ENCODE measurements at regions not wholly inside any gene's neighbourhood (a gene's known extent, or its start where the extent isn't known, plus 50 kb on each side); places are given as distances from the start of the nearest gene placed in this dataset.
A peak's percentile ranks its signal among the peaks of the same experiment; 100 is the strongest.

- intact Hi-C loops (cut with micrococcal nuclease; ENCODE audit: unreplicated experiment) = no loop called here
- ChIA-PET POLR2A (ENCODE audit: low non-redundant PET) (no interaction called here), CTCF (interaction anchor here (0.6 to 1.1 kb wide), 3 partner anchors 10 to 256 kb away, joined by 3 to 4 read pairs (median 3); no protein-coding TSS in a partner anchor)
- Histone ChIP-seq H3K36me3 (ENCODE audit: insufficient read depth, low read length, poor library complexity, severe bottlenecking) (no peaks in the 10 kb centered on the region), H3K27me3 (replicated peaks; ENCODE audit: insufficient read depth, low read depth, low read length, poor library complexity) (peaks cover 7% of the 10 kb centered on the region), H3K9me3 (ENCODE audit: low read depth, low read length, poor library complexity, severe bottlenecking) (no peaks in the 10 kb centered on the region), H3K4me3 (ENCODE audit: low read depth, low read length, poor library complexity, severe bottlenecking) (no peak overlapping the region), H3K4me1 (ENCODE audit: insufficient read depth, low read length, poor library complexity, severe bottlenecking) (no peaks in the 10 kb centered on the region), H3K27ac (ENCODE audit: low read depth, low read length, poor library complexity, severe bottlenecking) (no peak overlapping the region)
- BruUV-seq (replicated peaks) = no TSS peak
- TF ChIP-seq CTCF (conservative IDR thresholded peaks at IDR 0.05; ENCODE audit: low read depth, low read length) (peak; percentile 93), EZH2 (IDR thresholded peaks at IDR 0.05; ENCODE audit: borderline replicate concordance, low read depth, low read length, poor library complexity, severe bottlenecking) (no peak)
- peak; percentile 80 for DNase-seq (ENCODE audit: low spot score)
Observed at GRCh38 chr22:22720201-22720723, 75.8 kb downstream of the GGTLC2 start.

GRCh38 chr22:22720724-22721261 is 76.4 kb downstream of the GGTLC2 start:
- POLR2A ChIA-PET (ENCODE audit: low non-redundant PET) = interaction anchor here (0.6 kb wide), 1 partner anchor 18 kb away, joined by 3 read pairs; no protein-coding TSS in a partner anchor
- Histone ChIP-seq H3K36me3 (ENCODE audit: insufficient read depth, low read length, poor library complexity, severe bottlenecking) (no peaks in the 10 kb centered on the region), H3K4me3 (ENCODE audit: low read depth, low read length, poor library complexity, severe bottlenecking) (no peak overlapping the region), H3K27me3 (replicated peaks; ENCODE audit: insufficient read depth, low read depth, low read length, poor library complexity) (peaks cover 7% of the 10 kb centered on the region), H3K9me3 (ENCODE audit: low read depth, low read length, poor library complexity, severe bottlenecking) (no peaks in the 10 kb centered on the region), H3K27ac (ENCODE audit: low read depth, low read length, poor library complexity, severe bottlenecking) (no peak overlapping the region), H3K4me1 (ENCODE audit: insufficient read depth, low read length, poor library complexity, severe bottlenecking) (no peaks in the 10 kb centered on the region)
- intact Hi-C loops (cut with micrococcal nuclease; ENCODE audit: unreplicated experiment) = no loop called here
- CTCF ChIA-PET = interaction anchor here (0.6 to 1.1 kb wide), 3 partner anchors 9 to 257 kb away, joined by 3 to 4 read pairs (median 3); no protein-coding TSS in a partner anchor
- TF ChIP-seq CTCF (conservative IDR thresholded peaks at IDR 0.05; ENCODE audit: low read depth, low read length) (no peak), EZH2 (IDR thresholded peaks at IDR 0.05; ENCODE audit: borderline replicate concordance, low read depth, low read length, poor library complexity, severe bottlenecking) (no peak)
- BruUV-seq (replicated peaks) = no TSS peak
- DNase-seq (ENCODE audit: low spot score) = no peak

- Histone ChIP-seq H3K27ac (ENCODE audit: low read depth, low read length, poor library complexity, severe bottlenecking) (no peak overlapping the region), H3K4me3 (ENCODE audit: low read depth, low read length, poor library complexity, severe bottlenecking) (no peak overlapping the region), H3K4me1 (ENCODE audit: insufficient read depth, low read length, poor library complexity, severe bottlenecking) (no peaks in the 10 kb centered on the region), H3K27me3 (replicated peaks; ENCODE audit: insufficient read depth, low read depth, low read length, poor library complexity) (peaks cover 3% of the 10 kb centered on the region), H3K36me3 (ENCODE audit: insufficient read depth, low read length, poor library complexity, severe bottlenecking) (no peaks in the 10 kb centered on the region), H3K9me3 (ENCODE audit: low read depth, low read length, poor library complexity, severe bottlenecking) (no peaks in the 10 kb centered on the region)
- ChIA-PET POLR2A (ENCODE audit: low non-redundant PET) (interaction anchor here (0.6 kb wide), 1 partner anchor 19 kb away, joined by 3 read pairs; no protein-coding TSS in a partner anchor), CTCF (interaction anchor here (0.6 kb wide), 1 partner anchor 249 kb away, joined by 4 read pairs; no protein-coding TSS in a partner anchor)
- no TSS peak for BruUV-seq (replicated peaks)
- TF ChIP-seq EZH2 (IDR thresholded peaks at IDR 0.05; ENCODE audit: borderline replicate concordance, low read depth, low read length, poor library complexity, severe bottlenecking) = no peak
- no peak for TF ChIP-seq CTCF (conservative IDR thresholded peaks at IDR 0.05; ENCODE audit: low read depth, low read length)
- no peak for DNase-seq (ENCODE audit: low spot score)
- intact Hi-C loops (cut with micrococcal nuclease; ENCODE audit: unreplicated experiment) = no loop called here
Observed at GRCh38 chr22:22721681-22722354, 77.4 kb downstream of the GGTLC2 start.

Measured in A673 (cell line).